ENCODE measurements at regions not wholly inside any gene's neighbourhood (a gene's known extent, or its start where the extent isn't known, plus 50 kb on each side); places are given as distances from the start of the nearest gene placed in this dataset.
A peak's percentile ranks its signal among the peaks of the same experiment; 100 is the strongest.

DNA sequence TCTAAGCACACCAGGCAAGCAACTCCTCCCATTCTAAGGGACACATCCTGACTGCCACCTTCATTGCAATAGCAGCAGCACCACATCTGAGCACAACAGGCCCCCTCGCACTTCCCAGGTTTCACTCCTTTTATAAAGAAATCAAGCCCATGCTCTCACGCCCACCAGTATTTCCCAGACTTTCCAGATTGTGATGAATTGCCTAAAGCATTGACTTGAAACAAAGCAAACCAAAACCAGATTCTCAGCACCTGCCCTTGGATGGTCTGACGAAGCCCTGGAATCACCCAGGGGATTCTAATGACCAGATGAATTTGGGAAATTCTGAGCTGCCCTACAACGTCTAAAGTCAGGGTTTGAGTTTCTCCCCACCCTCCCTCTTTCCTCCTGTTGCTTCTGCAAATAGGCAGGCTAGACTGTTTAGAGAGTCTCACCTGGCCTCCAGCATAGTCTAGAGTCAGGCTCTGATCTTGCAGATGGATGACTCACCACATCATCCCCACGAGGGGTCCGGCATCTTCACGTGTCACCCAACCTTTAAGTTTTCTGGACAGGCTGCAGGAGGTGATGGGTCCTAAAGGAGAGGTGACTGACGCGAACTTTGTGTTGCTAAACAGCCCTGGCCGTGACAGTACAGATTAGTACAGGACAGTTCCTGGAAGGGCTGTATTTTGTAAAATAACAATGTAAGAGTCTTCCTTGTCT lies 198.0 kb downstream of the SKIDA1 start:
- intact Hi-C loops (cut with DNase I) = no loop called here
- WGBS = 72% methylated on average over 10 of the region's 10 CpGs
- Histone ChIP-seq H3K4me1 (replicated peaks) (no peaks in the 10 kb centered on the region), H3K27ac (no peak overlapping the region), H3K36me3 (no peaks in the 10 kb centered on the region), H3K9me3 (no peaks in the 10 kb centered on the region), H3K4me3 (no peak overlapping the region), H3K27me3 (replicated peaks; ENCODE audit: insufficient read depth) (no peaks in the 10 kb centered on the region)
- TF ChIP-seq POLR2AphosphoS5 (IDR thresholded peaks at IDR 0.05) = no peak
- no peak for TF ChIP-seq POLR2A (IDR thresholded peaks at IDR 0.05)
- no peak for TF ChIP-seq CTCF (IDR thresholded peaks at IDR 0.05)
- DNase-seq (ENCODE audit: low spot score) = no peak

GRCh38 chr10:21326594-21327288 lies 198.7 kb downstream of the SKIDA1 start:
- no peaks in the 10 kb centered on the region for H3K36me3 ChIP-seq
- WGBS = 89% methylated on average over 5 of the region's 5 CpGs
- no peaks in the 10 kb centered on the region for H3K4me1 ChIP-seq (replicated peaks)
- no peak for TF ChIP-seq POLR2AphosphoS5 (IDR thresholded peaks at IDR 0.05)
- no peak for TF ChIP-seq CTCF (IDR thresholded peaks at IDR 0.05)
- TF ChIP-seq POLR2A (IDR thresholded peaks at IDR 0.05) = no peak
- no peaks in the 10 kb centered on the region for H3K27me3 ChIP-seq (replicated peaks; ENCODE audit: insufficient read depth)
- H3K27ac ChIP-seq = no peak overlapping the region
- no peak overlapping the region for H3K4me3 ChIP-seq
- no peak for DNase-seq (ENCODE audit: low spot score)
- intact Hi-C loops (cut with DNase I) = no loop called here
- H3K9me3 ChIP-seq = no peaks in the 10 kb centered on the region

- intact Hi-C loops (cut with DNase I) = no loop called here
- Histone ChIP-seq H3K27ac (no peak overlapping the region), H3K27me3 (replicated peaks; ENCODE audit: insufficient read depth) (no peaks in the 10 kb centered on the region), H3K4me1 (replicated peaks) (no peaks in the 10 kb centered on the region), H3K4me3 (no peak overlapping the region), H3K9me3 (no peaks in the 10 kb centered on the region), H3K36me3 (no peaks in the 10 kb centered on the region)
- DNase-seq (ENCODE audit: low spot score) = no peak
- no peak for TF ChIP-seq POLR2AphosphoS5 (IDR thresholded peaks at IDR 0.05)
- WGBS = 77% methylated on average over 14 of the region's 15 CpGs
Measured at GRCh38 chr10:21318540-21319167, 206.8 kb downstream of the SKIDA1 start.

- Histone ChIP-seq H3K4me3 (no peak overlapping the region), H3K27me3 (replicated peaks; ENCODE audit: insufficient read depth) (no peaks in the 10 kb centered on the region), H3K9me3 (no peaks in the 10 kb centered on the region), H3K36me3 (no peaks in the 10 kb centered on the region), H3K27ac (no peak overlapping the region), H3K4me1 (replicated peaks) (no peaks in the 10 kb centered on the region)
- no peak for DNase-seq (ENCODE audit: low spot score)
- 89% methylated on average over 3 of the region's 3 CpGs for whole genome bisulfite sequencing
- TF ChIP-seq POLR2AphosphoS5 (IDR thresholded peaks at IDR 0.05) (no peak), POLR2A (IDR thresholded peaks at IDR 0.05) (no peak), CTCF (IDR thresholded peaks at IDR 0.05) (no peak)
- intact Hi-C loops (cut with DNase I) = no loop called here
Measured at GRCh38 chr10:21317902-21318301, 207.6 kb downstream of the SKIDA1 start.

- no peak overlapping the region for H3K4me3 ChIP-seq
- H3K27me3 ChIP-seq (replicated peaks; ENCODE audit: insufficient read depth) = no peaks in the 10 kb centered on the region
- no peak overlapping the region for H3K27ac ChIP-seq
- H3K4me1 ChIP-seq (replicated peaks) = no peaks in the 10 kb centered on the region
- intact Hi-C loops (cut with DNase I) = no loop called here
- DNase-seq (ENCODE audit: low spot score) = peak; percentile 52
- TF ChIP-seq CTCF (IDR thresholded peaks at IDR 0.05) (no peak), POLR2AphosphoS5 (IDR thresholded peaks at IDR 0.05) (peak; percentile 50)
- 28% methylated on average over 5 of the region's 5 CpGs for WGBS
- no peaks in the 10 kb centered on the region for H3K36me3 ChIP-seq
- no peaks in the 10 kb centered on the region for H3K9me3 ChIP-seq
Measured at GRCh38 chr10:21315645-21316220, 209.7 kb downstream of the SKIDA1 start.
